WTC11 (cell line): ENCODE measurements at regions not wholly inside any gene's neighbourhood (a gene's known extent, or its start where the extent isn't known, plus 50 kb on each side); places are given as distances from the start of the nearest gene placed in this dataset.

Source experiments
- ATAC-seq: fragments of 200-7000 bp; cut with Tn5 transposase; 2 replicates; pipeline ENCODE4 v1.10.0; 2021; ENCODE audit warnings: mild to moderate bottlenecking, moderate library complexity
- CTCF ChIA-PET: fragments of 300-600 bp; sonication (Branson Sonifier 250); formaldehyde crosslinking; loops from one replicate; lab custom pipeline; 2021; ENCODE audit warnings: antibody characterized with exemption; lab: Charles Lee
- POLR2A ChIA-PET: fragments of 350-600 bp; sonication (Branson Sonifier 250); formaldehyde crosslinking; loops from one replicate; lab custom pipeline; 2021; ENCODE audit warnings: antibody characterized with exemption; lab: Charles Lee
- DNase-seq: peaks from one replicate; pipeline ENCODE4 v3.0.0; 2021; ENCODE audit warnings: low spot score
- H3K27ac Mint-ChIP-seq: 2 replicates; pipeline ENCODE4 v1.8.0; 2021; ENCODE audit warnings: mixed read lengths
- H3K27me3 Mint-ChIP-seq: 2 replicates; pipeline ENCODE4 v1.8.0; 2021; ENCODE audit warnings: low read depth, mild to moderate bottlenecking, moderate library complexity, mixed read lengths
- H3K36me3 Mint-ChIP-seq: 2 replicates; pipeline ENCODE4 v1.8.0; 2021; ENCODE audit warnings: mixed read lengths
- H3K4me1 Mint-ChIP-seq: 2 replicates; pipeline ENCODE4 v1.8.0; 2022; ENCODE audit warnings: mixed read lengths
- H3K4me3 Mint-ChIP-seq: 2 replicates; pipeline ENCODE4 v1.8.0; 2021; ENCODE audit warnings: mild to moderate bottlenecking, moderate library complexity, mixed read lengths
- H3K9me3 Mint-ChIP-seq: 2 replicates; pipeline ENCODE4 v1.8.0; 2021; ENCODE audit warnings: mixed read lengths
- ATF2 ChIP-seq: sonication (generic); formaldehyde crosslinking; IDR thresholded peaks from 2 replicates; pipeline ENCODE4 v1.8.1; 2022; ENCODE audit warnings: low read depth, missing genetic modification reagents, borderline replicate concordance
- ATF3 ChIP-seq: sonication (generic); formaldehyde crosslinking; conservative IDR thresholded peaks from 2 replicates; pipeline ENCODE4 v1.8.1; 2022; ENCODE audit warnings: mild to moderate bottlenecking, missing genetic modification reagents
- CBFB ChIP-seq: sonication (generic); formaldehyde crosslinking; IDR thresholded peaks from 2 replicates; pipeline ENCODE4 v1.8.1; 2022; ENCODE audit warnings: mild to moderate bottlenecking, low read depth, missing genetic modification reagents
- ELF4 ChIP-seq: sonication (generic); formaldehyde crosslinking; IDR thresholded peaks from 2 replicates; pipeline ENCODE4 v1.8.1; 2022; ENCODE audit warnings: low read depth, mild to moderate bottlenecking, moderate library complexity, missing genetic modification reagents
- ERG ChIP-seq: fragments of 250-450 bp; sonication (Bioruptor Pico); IDR thresholded peaks from 2 replicates; pipeline ENCODE4 v1.8.0; 2021; ENCODE audit warnings: mild to moderate bottlenecking
- GTF2I ChIP-seq: fragments of 250-450 bp; sonication (Bioruptor Pico); conservative IDR thresholded peaks from 2 replicates; pipeline ENCODE4 v1.4.0; 2021; ENCODE audit warnings: mild to moderate bottlenecking
- IRF1 ChIP-seq: sonication (generic); formaldehyde crosslinking; IDR thresholded peaks from 2 replicates; pipeline ENCODE4 v1.8.0; 2023; ENCODE audit warnings: missing genetic modification reagents
- IRF2 ChIP-seq: sonication (generic); formaldehyde crosslinking; IDR thresholded peaks from 2 replicates; pipeline ENCODE4 v1.8.0; 2022; ENCODE audit warnings: low read depth, missing genetic modification reagents, borderline replicate concordance
- MAX ChIP-seq: sonication (generic); formaldehyde crosslinking; IDR thresholded peaks from 2 replicates; pipeline ENCODE4 v1.8.0; 2022; ENCODE audit warnings: mild to moderate bottlenecking, missing genetic modification reagents
- MLX ChIP-seq: sonication (generic); formaldehyde crosslinking; IDR thresholded peaks from 2 replicates; pipeline ENCODE4 v1.8.1; 2023; ENCODE audit warnings: mild to moderate bottlenecking, missing genetic modification reagents, moderate library complexity
- MYBL2 ChIP-seq: sonication (generic); formaldehyde crosslinking; IDR thresholded peaks from 2 replicates; pipeline ENCODE4 v1.8.1; 2023; ENCODE audit warnings: mild to moderate bottlenecking, moderate library complexity, missing genetic modification reagents
- NFE2L1 ChIP-seq: sonication (generic); formaldehyde crosslinking; IDR thresholded peaks from 2 replicates; pipeline ENCODE4 v1.8.1; 2023; ENCODE audit warnings: missing genetic modification reagents
- NR1H2 ChIP-seq: sonication (generic); formaldehyde crosslinking; IDR thresholded peaks from 2 replicates; pipeline ENCODE4 v1.9.0; 2021; ENCODE audit warnings: mild to moderate bottlenecking, moderate library complexity, missing genetic modification reagents
- SOX15 ChIP-seq: fragments of 250-450 bp; sonication (Bioruptor Pico); IDR thresholded peaks from 2 replicates; pipeline ENCODE4 v1.9.0; 2021; ENCODE audit warnings: mild to moderate bottlenecking
- USF1 ChIP-seq: sonication (generic); formaldehyde crosslinking; IDR thresholded peaks from 2 replicates; pipeline ENCODE4 v1.8.0; 2022; ENCODE audit warnings: mild to moderate bottlenecking, missing genetic modification reagents
- ZBTB21 ChIP-seq: sonication (generic); formaldehyde crosslinking; IDR thresholded peaks from 2 replicates; pipeline ENCODE4 v1.8.1; 2023; ENCODE audit warnings: mild to moderate bottlenecking, missing genetic modification reagents, borderline replicate concordance
- ZBTB43 ChIP-seq: sonication (generic); formaldehyde crosslinking; IDR thresholded peaks from 2 replicates; pipeline ENCODE4 v1.8.1; 2023; ENCODE audit warnings: mild to moderate bottlenecking, missing genetic modification reagents
- ZNF121 ChIP-seq: sonication (generic); formaldehyde crosslinking; IDR thresholded peaks from 2 replicates; pipeline ENCODE4 v1.8.0; 2023; ENCODE audit warnings: missing genetic modification reagents
- ZNF138 ChIP-seq: sonication (generic); formaldehyde crosslinking; conservative IDR thresholded peaks from 2 replicates; pipeline ENCODE4 v1.8.1; 2022; ENCODE audit warnings: mild to moderate bottlenecking, moderate library complexity, missing genetic modification reagents
- ZNF425 ChIP-seq: fragments of 250-450 bp; sonication (Bioruptor Pico); conservative IDR thresholded peaks from 2 replicates; pipeline ENCODE4 v1.9.0; 2021; ENCODE audit warnings: mild to moderate bottlenecking
- ZNF671 ChIP-seq: fragments of 250-450 bp; sonication (Bioruptor Pico); IDR thresholded peaks from 2 replicates; pipeline ENCODE4 v1.8.0; 2021; ENCODE audit warnings: mild to moderate bottlenecking

GRCh38 chr1:63238721-63239120 is 83.6 kb upstream of the FOXD3 start (continued):
- TF ChIP-seq ATF2 (CRISPR knock-in tag) (no peak), USF1 (CRISPR knock-in tag) (no peak), ERG (CRISPR knock-in tag) (no peak), IRF1 (CRISPR knock-in tag) (no peak), MAX (no peak), ZBTB43 (CRISPR knock-in tag) (no peak)
- TF ChIP-seq, all 79 proteins: peak for 0

GRCh38 chr1:63245186-63245585 is 77.2 kb upstream of the FOXD3 start:
- Mint-ChIP-seq H3K36me3 (no peaks in the 10 kb centered on the region), H3K27ac (no peak overlapping the region), H3K9me3 (no peaks in the 10 kb centered on the region), H3K4me1 (no peaks in the 10 kb centered on the region; the same call in 1 of the 2 replicates), H3K4me3 (no peak overlapping the region), H3K27me3 (no peaks in the 10 kb centered on the region)
- ATAC-seq (no peak), DNase-seq (no peak)
- ChIA-PET CTCF (no interaction called here), POLR2A (interaction anchor here (0.7 kb wide), 1 partner anchor 1098 kb away, joined by 3 read pairs; no protein-coding TSS in a partner anchor)
- TF ChIP-seq ATF3 = no peak
- TF ChIP-seq ZBTB21 (CRISPR knock-in tag) = no peak
- no peak for TF ChIP-seq ZNF425 (CRISPR knock-in tag)
- TF ChIP-seq USF1 (CRISPR knock-in tag) = no peak
- no peak for TF ChIP-seq IRF2 (CRISPR knock-in tag)
- no peak for TF ChIP-seq MYBL2
- TF ChIP-seq SOX15 (CRISPR knock-in tag) = no peak
- no peak for TF ChIP-seq NR1H2 (CRISPR knock-in tag)
- TF ChIP-seq NFE2L1 (CRISPR knock-in tag) = no peak
- TF ChIP-seq ZNF121 (CRISPR knock-in tag) = no peak
- TF ChIP-seq MAX = no peak
- no peak for TF ChIP-seq ZNF671 (CRISPR knock-in tag)
- no peak for TF ChIP-seq GTF2I
- no peak for TF ChIP-seq MLX (CRISPR knock-in tag)
- no peak for TF ChIP-seq ELF4 (CRISPR knock-in tag)
- no peak for TF ChIP-seq CBFB (CRISPR knock-in tag)
- no peak for TF ChIP-seq ZNF138
